ENCODE measurements at regions not wholly inside any gene's neighbourhood (a gene's known extent, or its start where the extent isn't known, plus 50 kb on each side); places are given as distances from the start of the nearest gene placed in this dataset.

GRCh38 chr4:100839712-100840111 is 321.9 kb upstream of the EMCN start:
- no peak for DNase-seq

- DNase-seq, result no peak
Observed at GRCh38 chr4:100838286-100838685, 320.5 kb upstream of the EMCN start.

GRCh38 chr4:100836929-100837328 is 319.1 kb upstream of the EMCN start:
- no peak for DNase-seq

- DNase-seq, result no peak
Observed at GRCh38 chr4:100834616-100835015, 316.8 kb upstream of the EMCN start.

GRCh38 chr4:100833906-100834305 is 316.1 kb upstream of the EMCN start:
- DNase-seq, result no peak

GRCh38 chr4:100828986-100829685 is 311.3 kb upstream of the EMCN start:
- DNase-seq, result no peak

- DNase-seq, result no peak
Observed at GRCh38 chr4:100828364-100828763, 310.5 kb upstream of the EMCN start.

GRCh38 chr4:100827756-100828155 is 309.9 kb upstream of the EMCN start:
- no peak for DNase-seq

GRCh38 chr4:100826808-100827548 is 309.2 kb upstream of the EMCN start:
- DNase-seq, result no peak

GRCh38 chr4:100826067-100826466 is 308.2 kb upstream of the EMCN start:
- no peak for DNase-seq

GRCh38 chr4:100823993-100824323 is 306.1 kb upstream of the EMCN start:
- DNase-seq, result no peak

GRCh38 chr4:100823066-100823992 is 305.5 kb upstream of the EMCN start:
- DNase-seq, result no peak

GRCh38 chr4:100820249-100820648 is 302.4 kb upstream of the EMCN start:
- DNase-seq, result no peak

GRCh38 chr4:100819505-100819904 is 301.7 kb upstream of the EMCN start:
- DNase-seq, result no peak

GRCh38 chr4:100816436-100817045 is 298.7 kb upstream of the EMCN start:
- DNase-seq, result no peak

GRCh38 chr4:100811046-100811445 is 293.2 kb upstream of the EMCN start:
- no peak for DNase-seq

- no peak for DNase-seq
Observed at GRCh38 chr4:100809506-100809905, 291.7 kb upstream of the EMCN start.

GRCh38 chr4:100806988-100807387 is 289.2 kb upstream of the EMCN start:
- no peak for DNase-seq

- no peak for DNase-seq
Observed at GRCh38 chr4:100805538-100805937, 287.7 kb upstream of the EMCN start.

GRCh38 chr4:100804576-100805360 is 286.9 kb upstream of the EMCN start:
- DNase-seq, result no peak

GRCh38 chr4:100803751-100804150 is 285.9 kb upstream of the EMCN start:
- no peak for DNase-seq

All from DMS 273 treated with DMSO at 0.1 percent for 48 hours (cell line).